Mesendoderm (in vitro differentiated cells): ENCODE measurements at regions not wholly inside any gene's neighbourhood (a gene's known extent, or its start where the extent isn't known, plus 50 kb on each side); places are given as distances from the start of the nearest gene placed in this dataset. TPM values are rescaled to one million over a fixed set of nuclear protein-coding genes. Genes with fewer than 3 reads are reported as not detected.

Experiments
- DNase-seq: peaks from one replicate; pipeline ENCODE4 v3.0.0; 2013
- H2AK5ac ChIP-seq: 2 replicates; pipeline ENCODE4 v1.6.1; 2013; ENCODE audit warnings: low read length, inconsistent platforms
- H2BK120ac ChIP-seq: 2 replicates; pipeline ENCODE4 v1.6.1; 2013; ENCODE audit warnings: low read depth, mild to moderate bottlenecking, low read length, moderate library complexity, mixed read lengths
- H2BK15ac ChIP-seq: replicated peaks from 2 replicates; pipeline ENCODE4 v1.6.1; 2013; ENCODE audit warnings: low read depth, mild to moderate bottlenecking, moderate library complexity
- H2BK5ac ChIP-seq: 2 replicates; pipeline ENCODE4 v1.6.1; 2013; ENCODE audit warnings: low read length, inconsistent platforms
- H3K18ac ChIP-seq: 2 replicates; pipeline ENCODE4 v1.6.1; 2013; ENCODE audit warnings: mild to moderate bottlenecking, low read length, mixed read lengths
- H3K23ac ChIP-seq: one replicate; pipeline ENCODE4 v1.6.1; 2013; ENCODE audit warnings: low read length
- H3K27ac ChIP-seq: 2 replicates; pipeline ENCODE4 v1.5.1; 2013; ENCODE audit warnings: low read depth, mild to moderate bottlenecking, inconsistent platforms, low read length, moderate library complexity
- H3K27me3 ChIP-seq: 2 replicates; pipeline ENCODE4 v1.6.1; 2013; ENCODE audit warnings: low read length, control low read depth, mild to moderate bottlenecking, inconsistent platforms; ENCODE audit not compliant: insufficient read depth, poor library complexity
- H3K36me3 ChIP-seq: 2 replicates; pipeline ENCODE4 v1.6.1; 2013; ENCODE audit warnings: low read length, inconsistent platforms; ENCODE audit not compliant: control insufficient read depth, insufficient read depth
- H3K4ac ChIP-seq: one replicate; pipeline ENCODE4 v1.6.1; 2013; ENCODE audit warnings: low read depth, mild to moderate bottlenecking, low read length, moderate library complexity
- H3K4me1 ChIP-seq: 2 replicates; pipeline ENCODE4 v1.6.1; 2013; ENCODE audit warnings: low read depth, low read length, inconsistent platforms; ENCODE audit not compliant: control insufficient read depth
- H3K4me2 ChIP-seq: 2 replicates; pipeline ENCODE4 v1.6.1; 2013; ENCODE audit warnings: low read length
- H3K4me3 ChIP-seq: 2 replicates; pipeline ENCODE4 v1.5.1; 2013; ENCODE audit warnings: mild to moderate bottlenecking, low read length
- H3K56ac ChIP-seq: one replicate; pipeline ENCODE4 v1.6.1; 2013; ENCODE audit warnings: low read length
- H3K79me1 ChIP-seq: 2 replicates; pipeline ENCODE4 v1.6.1; 2013; ENCODE audit warnings: low read length, inconsistent platforms
- H3K79me2 ChIP-seq: 2 replicates; pipeline ENCODE4 v1.6.1; 2013; ENCODE audit warnings: mild to moderate bottlenecking, low read length; ENCODE audit not compliant: control insufficient read depth, insufficient read depth
- H3K9ac ChIP-seq: 2 replicates; pipeline ENCODE4 v1.6.1; 2013; ENCODE audit warnings: low read length, inconsistent platforms
- H4K5ac ChIP-seq: one replicate; pipeline ENCODE4 v1.6.1; 2013; ENCODE audit warnings: low read length
- H4K8ac ChIP-seq: one replicate; pipeline ENCODE4 v1.6.1; 2013; ENCODE audit warnings: low read depth, mild to moderate bottlenecking, control low read depth, low read length, moderate library complexity
- WGBS: extraction: QIAGEN DNeasy Blood & Tissue Kit; methylation state at CpG from one replicate; pipeline ENCODE4 v1.1.7; 2013; ENCODE audit warnings: low lambda C conversion rate, missing lambda C conversion rate; ENCODE audit not compliant: insufficient coverage; ENCODE audit errors: extremely low coverage; 5-methylcytosine and 5-hydroxymethylcytosine counted together
- small RNA-seq: library from polyadenylated mRNA; stranded (forward); fragments of <200 nt; extraction: miRNeasy Mini kit (QIAGEN cat#:217004); gene quantifications from one replicate; pipeline ENCODE3, GENCODE V24; 2013; ENCODE audit not compliant: insufficient read depth

- H2BK5ac ChIP-seq, result no peak overlapping the region
- H3K79me2 ChIP-seq, result no peaks in the 10 kb centered on the region
- H3K79me1 ChIP-seq, result no peaks in the 10 kb centered on the region
- no peak overlapping the region for H3K18ac ChIP-seq
- H3K56ac ChIP-seq, result peak overlapping the region; percentile 68
- no peak overlapping the region for H2BK15ac ChIP-seq
- DNase-seq, result peak; percentile 99
- peak overlapping the region; percentile 64 for H3K9ac ChIP-seq
- no peak overlapping the region for H2BK120ac ChIP-seq
- H2AK5ac ChIP-seq, result no peak overlapping the region
- H3K4me2 ChIP-seq, result peak overlapping the region; percentile 61
- H3K4me1 ChIP-seq, result no peaks in the 10 kb centered on the region
- H3K4me3 ChIP-seq, result peak overlapping the region; percentile 82
- no CpG with 5 or more reads among the region's 34 CpGs for WGBS
- no peaks in the 10 kb centered on the region for H3K36me3 ChIP-seq
- H3K27me3 ChIP-seq, result no peaks in the 10 kb centered on the region
- H4K5ac ChIP-seq, result no peak overlapping the region
- no peak overlapping the region for H3K23ac ChIP-seq
- no peak overlapping the region for H4K8ac ChIP-seq
- H3K4ac ChIP-seq, result no peak overlapping the region
- H3K27ac ChIP-seq, result no peak overlapping the region
Observed at GRCh38 chr6:26312501-26313397, 52.2 kb upstream of the BTN3A2 start.

Small RNA genes in the stretch of these regions (small RNA-seq; reads per million reads assigned to genes)
- gene AL031777.2 (not detected), gene HIST1H2AD (1.1 reads per million), gene HIST1H2APS3 (1.6 reads per million), gene HIST1H4G (not detected), gene LARP1P1 (not detected)
